Adrenal gland (tissue), 5 donors: ENCODE measurements at regions not wholly inside any gene's neighbourhood (a gene's known extent, or its start where the extent isn't known, plus 50 kb on each side); places are given as distances from the start of the nearest gene placed in this dataset.

Experiments
- POLR2A ChIP-seq, 2 donors: fragments of 450-650 bp; IDR thresholded peaks; one replicate each; pipeline ENCODE4 v1.6.1; 2017; ENCODE audit warnings: antibody characterized with exemption in 2 of 2, mild to moderate bottlenecking in 2 of 2, moderate library complexity in 1 of 2
- TF ChIP-seq, protein P1 (sequence below), 6 experiments: fragments of 450-650 bp in 4 of 6; fragments of 200-600 bp in 2 of 6; sonication (generic) in 1 of 6; IDR thresholded peaks; 1 replicate in 5 of 6; 2 replicates in 1 of 6; pipeline versions ENCODE4 v1.5.1 to v1.8.0; 2016 to 2021; ENCODE audit warnings: antibody characterized with exemption in 6 of 6, mild to moderate bottlenecking in 2 of 6, moderate library complexity in 1 of 6
- donor health status: DM: no; HTN: no; CAD: no.

DNA sequence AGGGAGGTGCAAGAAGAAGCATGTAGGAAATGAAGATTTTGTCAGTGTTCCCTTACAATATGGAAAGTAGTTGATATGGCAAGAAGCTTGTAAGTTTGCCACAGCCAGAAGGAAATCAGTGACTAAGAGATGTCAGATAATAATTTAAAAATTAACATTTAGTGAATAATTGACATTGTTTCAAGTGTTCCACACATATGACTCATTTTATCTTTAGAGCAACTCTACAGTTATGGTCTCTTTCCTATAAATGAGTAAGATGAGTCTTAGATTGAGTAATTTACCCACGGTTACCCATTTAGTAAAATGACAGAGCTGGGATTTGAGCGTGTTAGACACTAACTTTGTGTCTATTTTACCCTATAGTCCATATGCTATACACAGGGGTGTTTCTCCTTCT lies 300.3 kb upstream of the IRS4 start:
- TF ChIP-seq, protein P1, sequence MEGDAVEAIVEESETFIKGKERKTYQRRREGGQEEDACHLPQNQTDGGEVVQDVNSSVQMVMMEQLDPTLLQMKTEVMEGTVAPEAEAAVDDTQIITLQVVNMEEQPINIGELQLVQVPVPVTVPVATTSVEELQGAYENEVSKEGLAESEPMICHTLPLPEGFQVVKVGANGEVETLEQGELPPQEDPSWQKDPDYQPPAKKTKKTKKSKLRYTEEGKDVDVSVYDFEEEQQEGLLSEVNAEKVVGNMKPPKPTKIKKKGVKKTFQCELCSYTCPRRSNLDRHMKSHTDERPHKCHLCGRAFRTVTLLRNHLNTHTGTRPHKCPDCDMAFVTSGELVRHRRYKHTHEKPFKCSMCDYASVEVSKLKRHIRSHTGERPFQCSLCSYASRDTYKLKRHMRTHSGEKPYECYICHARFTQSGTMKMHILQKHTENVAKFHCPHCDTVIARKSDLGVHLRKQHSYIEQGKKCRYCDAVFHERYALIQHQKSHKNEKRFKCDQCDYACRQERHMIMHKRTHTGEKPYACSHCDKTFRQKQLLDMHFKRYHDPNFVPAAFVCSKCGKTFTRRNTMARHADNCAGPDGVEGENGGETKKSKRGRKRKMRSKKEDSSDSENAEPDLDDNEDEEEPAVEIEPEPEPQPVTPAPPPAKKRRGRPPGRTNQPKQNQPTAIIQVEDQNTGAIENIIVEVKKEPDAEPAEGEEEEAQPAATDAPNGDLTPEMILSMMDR (IDR thresholded peaks at IDR 0.05): no peak
- TF ChIP-seq POLR2A (IDR thresholded peaks at IDR 0.05): no peak
